M059J (cell line): ENCODE measurements at regions not wholly inside any gene's neighbourhood (a gene's known extent, or its start where the extent isn't known, plus 50 kb on each side); places are given as distances from the start of the nearest gene placed in this dataset.

Source experiments
- DNase-seq: peaks from one replicate; pipeline ENCODE4 v3.0.0-alpha.2; 2012; ENCODE audit warnings: low read depth

DNA sequence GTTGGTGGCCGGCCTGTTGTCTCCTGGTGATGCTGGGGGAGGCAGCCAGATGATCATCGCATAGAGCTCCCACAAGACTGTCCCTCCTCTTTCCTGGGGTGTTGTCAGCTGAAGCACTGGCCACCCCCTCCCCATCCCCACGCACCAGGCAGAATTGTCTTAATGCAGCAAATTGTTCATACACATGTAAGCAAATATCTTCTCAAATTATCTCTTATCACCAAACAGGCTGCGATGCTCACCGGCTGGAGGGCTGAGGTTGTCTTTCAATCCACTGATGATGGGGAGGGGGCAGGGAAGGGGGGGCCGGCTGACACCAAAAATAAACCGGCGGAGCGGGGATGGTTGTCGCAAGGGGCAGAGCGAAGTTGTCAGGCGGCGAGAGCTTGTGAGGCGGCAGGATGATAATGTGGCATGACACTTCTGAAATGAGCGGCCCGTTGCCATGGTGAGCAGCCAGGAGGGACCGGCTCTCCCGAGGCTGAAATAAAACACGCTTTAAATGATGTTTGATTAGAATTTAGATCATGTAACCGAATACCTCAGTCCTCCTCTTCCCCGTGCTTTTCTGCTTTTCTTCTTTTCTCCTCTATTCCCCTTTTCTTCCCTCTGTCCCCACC is 59.8 kb downstream of the MRM1 start:
- no peak for DNase-seq

DNA sequence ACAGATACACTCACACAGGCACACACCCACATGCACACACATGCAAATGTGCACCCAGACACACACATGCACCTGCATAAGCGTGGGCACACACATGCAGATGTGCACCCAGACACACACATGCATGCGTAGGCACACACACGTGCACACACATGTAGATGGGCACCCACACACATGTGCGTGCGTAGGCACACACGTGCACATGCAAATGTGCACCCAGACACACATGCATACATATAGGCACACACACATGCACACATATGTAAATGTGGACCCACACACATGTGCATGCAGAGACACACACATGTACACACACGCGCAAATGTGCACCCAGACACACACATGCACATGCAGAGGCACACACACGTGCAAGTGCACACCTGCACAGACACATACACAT is 60.3 kb downstream of the MRM1 start:
- DNase-seq = no peak

DNA sequence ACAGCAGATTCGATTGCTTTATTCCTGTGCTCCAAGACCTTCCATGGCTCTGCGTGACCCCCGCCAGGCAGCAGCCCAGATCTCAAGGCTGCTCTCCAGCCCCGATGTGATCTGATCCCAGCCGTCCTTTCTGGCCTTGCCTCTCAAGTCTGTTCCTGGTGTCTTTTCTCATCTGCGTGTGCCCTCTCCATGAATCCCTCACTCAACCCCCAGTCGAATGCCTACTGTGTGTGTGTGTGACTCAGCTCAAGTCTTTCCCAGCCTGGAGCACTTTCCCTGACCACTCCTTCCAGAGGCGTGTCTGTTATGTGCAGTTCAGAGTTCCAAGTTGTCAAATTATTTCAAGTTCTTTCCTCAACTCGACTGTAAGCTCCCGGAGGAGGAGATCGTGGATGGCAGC is 64.0 kb downstream of the MRM1 start:
- DNase-seq = peak; percentile 55

DNA sequence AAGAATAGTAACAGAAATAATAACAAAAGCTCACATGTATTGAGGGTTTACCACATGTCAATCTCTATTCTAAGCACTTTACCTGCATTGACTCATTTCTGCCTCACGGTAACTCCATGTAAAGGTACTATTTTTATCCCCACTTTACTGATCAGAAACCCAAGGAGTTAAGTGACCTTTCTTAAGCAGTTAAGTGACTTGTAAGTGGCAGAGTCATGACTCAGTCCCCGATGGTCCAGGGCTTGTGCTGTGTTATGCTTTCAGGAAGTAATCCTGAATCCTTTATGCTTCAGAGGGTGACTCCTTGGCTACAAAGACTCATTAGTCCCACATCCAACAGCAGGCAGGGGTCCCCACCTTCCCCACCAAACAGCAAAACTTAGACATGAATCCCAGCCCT is 66.5 kb downstream of the MRM1 start:
- DNase-seq = peak; percentile 24

DNA sequence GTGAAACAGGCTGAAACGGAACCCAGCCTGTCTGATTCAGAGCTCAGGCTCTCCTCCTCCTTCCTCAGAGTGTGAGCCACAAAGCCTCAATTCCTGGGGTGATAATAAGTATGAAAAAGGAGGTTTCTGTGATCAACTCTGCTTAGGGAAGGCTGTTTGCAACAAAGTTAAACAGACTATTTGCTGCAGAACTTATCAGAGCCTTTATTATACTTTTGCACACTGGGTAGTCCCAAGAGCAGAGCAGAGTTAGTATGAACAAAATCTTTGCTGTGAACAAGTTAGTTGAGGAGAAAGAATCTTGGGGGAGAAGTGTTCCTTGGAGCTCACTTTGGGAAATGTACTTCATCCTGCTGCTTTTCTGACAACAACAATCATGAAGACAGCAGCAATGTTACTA is 67.4 kb downstream of the MRM1 start:
- no peak for DNase-seq

DNA sequence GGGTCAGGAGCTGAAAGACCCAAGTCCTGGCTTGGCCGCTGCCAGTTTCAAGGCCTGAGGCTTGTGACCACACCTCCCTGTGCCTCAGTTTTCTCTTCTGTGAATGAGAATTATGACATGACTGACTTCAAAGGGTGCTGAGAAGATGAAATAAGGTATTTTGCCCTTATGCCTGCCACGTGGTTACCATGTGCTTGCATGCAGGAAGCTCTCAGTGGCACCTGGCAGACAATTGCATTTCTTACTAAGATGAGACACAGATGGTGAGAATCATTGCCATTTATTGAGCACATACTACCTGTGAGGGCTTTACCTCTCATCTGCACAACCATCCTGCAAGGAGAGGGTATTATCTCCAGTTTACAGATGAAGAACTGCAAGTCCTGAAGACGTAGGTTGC is 69.8 kb downstream of the MRM1 start:
- DNase-seq = no peak

DNA sequence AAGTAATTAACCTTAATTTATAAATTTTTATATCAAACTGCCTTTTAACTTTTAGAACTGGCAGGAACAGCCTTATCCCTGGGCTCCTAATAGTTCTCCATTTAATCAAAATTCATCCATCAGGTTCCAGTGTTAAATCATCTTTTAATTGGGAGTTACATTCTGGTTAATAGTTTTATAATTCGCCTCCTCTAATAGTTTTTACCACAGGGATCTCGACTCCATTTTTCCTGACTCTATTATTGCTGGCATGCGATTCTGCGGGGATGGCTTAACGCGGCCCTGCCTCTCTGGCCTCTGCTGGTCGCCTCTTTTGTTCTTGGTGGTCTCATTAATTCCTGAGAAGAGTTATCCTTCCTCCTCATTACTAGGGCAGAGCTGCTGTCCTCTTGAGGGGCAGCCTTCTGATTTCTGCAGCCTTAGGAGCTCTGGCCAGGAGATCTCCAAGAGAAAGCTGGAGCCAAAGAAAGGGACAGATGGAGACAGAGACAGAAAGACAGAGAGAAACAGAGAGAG is 71.1 kb downstream of the MRM1 start:
- no peak for DNase-seq

DNA sequence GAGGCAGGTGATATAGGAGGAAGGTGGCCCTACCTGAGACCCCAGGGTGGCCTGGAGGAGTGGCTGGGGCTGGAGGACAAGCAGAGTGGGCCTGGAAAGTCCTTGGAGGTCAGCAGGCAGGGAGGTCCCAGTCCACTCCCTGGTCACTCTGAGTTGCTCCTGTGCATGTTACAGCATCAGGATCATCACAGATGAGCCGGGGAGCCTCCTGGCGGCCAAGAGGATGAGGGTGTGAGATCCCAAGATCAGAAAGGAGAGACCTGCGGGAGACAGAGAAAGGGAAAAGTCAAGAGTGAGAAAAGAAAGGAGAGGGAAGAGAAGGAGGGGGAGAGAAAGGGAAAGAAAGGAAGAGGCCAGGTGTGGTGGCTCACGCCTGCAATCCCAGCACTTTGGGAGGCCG is 71.7 kb downstream of the MRM1 start:
- no peak for DNase-seq

DNA sequence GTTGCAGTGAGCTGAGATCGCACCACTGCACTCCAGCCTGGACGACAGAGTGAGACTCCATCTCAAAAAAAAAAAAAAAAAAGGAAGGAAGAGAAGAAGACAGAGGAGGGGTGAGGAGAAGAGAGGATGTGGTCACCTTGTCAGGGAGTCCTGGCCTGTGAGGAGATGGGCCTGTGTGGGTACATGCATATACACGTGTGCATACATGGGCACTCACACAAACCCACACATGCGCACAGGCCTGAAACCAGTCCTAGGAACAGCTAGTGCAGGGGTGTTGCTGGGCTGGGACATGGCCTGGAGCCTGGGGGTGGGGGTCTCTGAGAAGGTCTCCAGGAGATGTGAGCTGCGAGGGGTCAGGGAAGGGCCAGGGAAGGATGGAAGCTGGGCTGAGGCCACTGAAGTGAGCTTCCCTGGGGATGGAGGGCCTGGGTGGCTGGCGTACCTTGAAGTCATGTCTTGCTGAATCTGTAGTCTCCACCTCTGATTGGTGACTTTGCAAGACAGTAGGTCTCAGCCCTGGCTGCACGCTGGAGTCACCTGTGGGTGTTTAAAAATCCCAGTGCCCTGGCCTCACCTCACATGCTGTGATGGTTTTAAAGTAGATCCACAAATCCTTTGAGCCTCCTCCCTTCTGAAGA is 72.4 kb downstream of the MRM1 start:
- no peak for DNase-seq

DNA sequence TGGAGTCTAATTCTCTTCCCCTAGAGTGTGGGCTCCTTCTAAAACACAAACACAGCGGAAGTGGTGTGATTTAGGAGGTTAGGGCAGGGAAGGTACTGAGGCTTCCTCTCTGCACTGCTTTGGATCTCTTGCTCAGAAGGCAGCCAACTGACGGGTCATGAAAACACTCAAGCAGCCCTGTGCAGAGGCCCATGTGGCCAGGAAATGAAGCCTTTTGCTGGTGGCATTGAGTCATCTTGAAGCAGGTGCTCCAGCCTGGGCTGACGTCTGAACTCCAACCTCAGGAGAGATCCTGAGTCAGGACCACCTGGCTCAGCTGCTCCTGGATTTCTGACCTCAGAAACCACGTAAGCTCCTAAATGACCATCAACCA is 72.9 kb downstream of the MRM1 start:
- DNase-seq = peak; percentile 18

DNA sequence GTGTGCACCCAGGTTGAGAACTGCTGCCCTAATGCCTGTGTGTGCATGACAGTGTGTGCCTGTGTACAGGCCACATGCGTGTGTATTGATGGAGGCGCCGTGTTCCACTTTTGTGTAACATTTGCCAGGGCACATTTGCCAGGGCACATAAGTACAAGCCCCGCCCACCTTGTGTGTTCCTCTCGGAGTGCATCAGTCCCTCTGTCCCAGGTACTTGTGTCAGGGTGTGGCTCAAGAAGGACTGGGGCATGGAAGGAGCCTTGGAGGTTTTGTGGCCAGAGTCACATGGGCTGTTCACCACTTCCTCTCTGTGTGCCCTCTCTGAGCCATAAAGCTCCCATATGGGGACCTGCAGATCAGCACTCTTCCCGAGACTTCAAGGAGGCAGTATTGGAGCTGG is 73.9 kb downstream of the MRM1 start:
- no peak for DNase-seq

DNA sequence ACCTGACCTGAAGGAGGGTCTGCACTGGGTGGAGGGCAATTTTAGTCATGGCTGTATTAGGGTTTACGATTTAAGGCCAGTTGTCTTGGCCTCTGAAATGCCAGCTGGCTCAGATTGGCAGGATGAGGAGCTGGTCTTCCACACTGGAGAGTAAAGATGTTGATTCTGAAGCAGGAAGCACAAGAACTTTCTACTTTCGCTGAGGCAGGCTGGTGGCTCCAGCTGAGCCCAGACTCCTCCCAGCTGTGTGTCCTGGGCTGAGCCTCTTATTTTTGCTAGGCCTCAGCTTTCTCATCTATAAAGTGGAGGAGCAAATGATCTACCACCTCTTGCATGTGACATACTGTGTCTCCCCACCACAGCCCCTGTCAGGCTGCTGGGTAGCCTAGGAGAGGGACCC is 74.4 kb downstream of the MRM1 start:
- no peak for DNase-seq

DNA sequence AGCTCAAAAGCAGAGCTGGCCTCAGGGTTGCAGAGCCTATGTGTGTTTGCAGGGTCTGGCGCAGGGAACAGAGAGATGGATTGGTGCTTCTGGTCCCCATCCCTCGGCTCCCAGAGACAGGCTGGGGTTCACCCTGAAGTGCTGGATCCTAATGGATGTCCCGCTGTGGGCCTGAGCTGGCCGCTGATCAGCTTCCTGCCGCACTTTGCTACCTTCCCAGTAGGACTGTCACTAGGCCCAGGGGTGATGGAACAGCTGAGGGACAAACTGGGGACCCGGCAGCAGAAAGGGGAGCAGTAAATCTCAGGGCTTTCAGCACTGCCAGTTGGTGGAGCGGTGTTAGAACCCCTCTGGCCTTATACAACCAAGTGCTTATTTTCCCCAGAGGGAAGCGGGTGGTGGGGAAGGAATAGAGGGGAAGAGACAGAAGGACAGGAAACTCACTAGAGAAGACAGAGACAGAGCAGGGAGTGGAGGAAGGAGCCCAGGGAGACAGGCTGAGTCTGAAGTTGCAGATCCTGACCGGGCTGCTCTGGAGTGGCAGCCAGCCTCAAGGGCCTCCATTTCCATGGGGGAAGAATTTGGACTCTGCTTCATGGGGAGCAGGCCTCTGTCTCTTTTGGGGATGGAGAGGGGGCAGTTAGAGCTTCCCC is 78.6 kb downstream of the MRM1 start:
- DNase-seq = no peak

DNA sequence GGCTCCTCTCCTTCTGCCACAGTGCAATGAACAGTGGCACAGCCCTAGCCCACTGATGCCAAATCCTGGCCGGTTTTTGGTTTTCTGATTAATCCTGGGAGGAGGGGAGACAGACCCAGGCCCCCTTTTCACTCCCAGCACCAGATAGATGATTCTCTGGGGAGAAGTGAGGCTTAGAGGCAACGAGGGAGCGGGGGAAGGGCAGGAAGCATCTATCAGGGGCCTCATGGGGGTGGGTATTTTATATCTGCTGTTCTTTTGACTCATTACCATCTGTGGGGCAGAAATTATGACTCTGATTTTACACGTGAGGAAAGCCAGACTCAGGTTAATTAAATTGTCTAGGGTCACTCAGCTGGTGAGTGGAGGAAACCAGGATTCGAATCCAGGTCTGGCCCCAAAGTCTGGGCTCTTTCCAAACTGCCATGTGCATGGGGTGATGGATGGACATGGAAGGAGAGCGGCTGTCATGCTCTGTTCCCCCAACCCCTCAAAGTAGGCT is 79.4 kb downstream of the MRM1 start:
- no peak for DNase-seq

DNA sequence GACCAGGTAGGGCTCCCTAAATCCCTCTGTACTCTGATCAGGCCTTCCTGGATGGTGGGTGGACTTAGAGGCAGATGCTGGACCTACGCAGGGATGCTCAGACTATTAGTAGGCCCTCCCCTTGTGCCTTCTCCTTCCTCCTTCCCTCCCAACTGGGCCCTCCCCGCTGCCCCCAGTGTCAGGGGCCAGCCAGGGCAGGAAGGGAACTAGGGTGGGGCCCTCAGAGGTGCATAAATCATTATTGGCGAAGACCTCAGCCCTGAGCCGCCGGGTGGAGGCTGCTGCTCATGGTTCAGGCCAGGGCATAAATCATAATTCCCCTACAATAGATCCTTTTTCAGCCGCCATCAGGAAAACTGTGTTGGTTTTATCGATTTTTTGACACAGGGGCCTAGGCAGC is 81.4 kb downstream of the MRM1 start:
- no peak for DNase-seq

DNA sequence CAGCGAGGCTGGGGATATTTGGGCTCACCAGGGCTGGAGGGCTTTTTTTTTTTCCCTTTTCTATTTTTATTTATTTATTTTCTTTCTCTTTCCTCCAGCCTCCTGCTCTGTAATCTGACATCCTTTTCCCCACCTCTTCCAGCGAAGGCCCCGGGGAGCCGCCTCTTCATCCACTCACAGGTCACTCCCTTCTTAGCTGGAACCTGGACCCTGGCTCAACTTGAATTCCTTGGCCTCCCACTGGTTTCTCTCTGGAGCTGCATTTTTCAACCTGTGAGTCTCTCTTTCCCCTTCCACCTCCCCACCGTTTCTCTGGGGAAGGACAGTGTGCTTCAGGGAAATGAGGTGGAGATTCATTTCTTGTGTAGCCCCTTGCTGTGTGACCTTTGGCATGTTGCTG is 82.0 kb downstream of the MRM1 start:
- DNase-seq = no peak

DNA sequence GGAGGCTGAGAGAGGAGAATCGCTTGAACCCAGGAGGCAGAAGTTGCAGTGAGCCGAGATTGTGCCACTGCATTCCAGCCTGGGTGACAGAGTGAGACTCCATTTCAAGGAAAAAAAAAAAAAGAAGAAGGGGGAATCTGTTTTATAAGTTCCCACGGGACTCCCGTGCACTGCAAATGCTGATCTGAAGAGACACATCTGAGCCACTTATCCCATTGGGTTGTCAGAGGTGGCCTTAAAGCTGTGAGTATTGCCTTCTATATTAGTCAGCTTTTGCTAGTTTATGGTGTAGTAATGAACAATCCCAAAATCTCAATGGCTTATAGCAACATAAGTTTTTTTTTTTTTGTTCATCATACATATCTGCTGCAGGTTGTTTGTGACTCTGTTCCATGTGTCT is 82.8 kb downstream of the MRM1 start:
- no peak for DNase-seq

DNA sequence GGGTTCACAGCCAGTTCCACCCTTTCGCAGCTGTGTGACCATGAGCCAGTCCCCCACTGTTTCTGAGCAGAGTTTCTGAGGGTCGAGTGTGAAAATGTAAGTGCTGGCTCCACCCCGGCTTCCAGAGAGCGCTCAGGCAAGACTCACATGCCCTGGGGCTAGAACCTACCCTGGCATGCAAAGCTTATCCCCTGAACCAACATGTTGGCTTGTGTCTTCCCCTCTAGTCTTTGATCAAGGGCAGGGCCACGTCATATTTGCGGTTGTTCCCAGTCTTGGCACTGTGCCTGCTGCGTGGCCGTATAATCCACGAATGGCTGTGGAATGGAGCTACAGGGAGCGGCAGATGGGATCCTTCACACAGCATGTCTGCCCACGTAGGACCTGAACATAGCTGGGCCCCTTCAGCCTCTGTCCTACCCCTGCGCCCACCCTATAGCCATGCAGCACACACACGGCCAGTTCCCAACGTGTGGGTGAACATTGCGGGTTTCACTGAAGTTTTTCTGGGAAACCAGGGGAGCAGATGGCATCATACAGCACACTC is 84.8 kb downstream of the MRM1 start:
- DNase-seq = peak; percentile 67

DNA sequence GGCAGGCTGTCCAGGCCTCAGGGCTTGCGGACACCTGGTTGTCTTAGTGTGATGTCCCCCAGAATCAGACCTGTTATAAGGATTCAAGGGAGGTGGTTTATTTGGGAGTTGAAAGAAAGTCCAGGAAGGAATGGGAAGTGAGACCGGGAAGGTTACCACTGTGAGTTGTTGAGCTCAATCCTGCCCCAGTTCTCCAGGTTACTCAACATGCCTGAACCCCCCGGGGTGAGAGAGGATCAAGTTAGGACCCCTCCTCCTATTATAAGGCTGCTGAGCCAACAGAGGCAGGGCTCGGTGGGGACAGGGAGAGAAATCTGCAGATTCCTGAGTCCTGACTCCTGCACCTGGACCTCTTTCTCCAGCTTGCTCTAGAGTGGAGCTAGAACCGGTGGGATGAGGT is 86.4 kb downstream of the MRM1 start:
- DNase-seq = no peak

DNA sequence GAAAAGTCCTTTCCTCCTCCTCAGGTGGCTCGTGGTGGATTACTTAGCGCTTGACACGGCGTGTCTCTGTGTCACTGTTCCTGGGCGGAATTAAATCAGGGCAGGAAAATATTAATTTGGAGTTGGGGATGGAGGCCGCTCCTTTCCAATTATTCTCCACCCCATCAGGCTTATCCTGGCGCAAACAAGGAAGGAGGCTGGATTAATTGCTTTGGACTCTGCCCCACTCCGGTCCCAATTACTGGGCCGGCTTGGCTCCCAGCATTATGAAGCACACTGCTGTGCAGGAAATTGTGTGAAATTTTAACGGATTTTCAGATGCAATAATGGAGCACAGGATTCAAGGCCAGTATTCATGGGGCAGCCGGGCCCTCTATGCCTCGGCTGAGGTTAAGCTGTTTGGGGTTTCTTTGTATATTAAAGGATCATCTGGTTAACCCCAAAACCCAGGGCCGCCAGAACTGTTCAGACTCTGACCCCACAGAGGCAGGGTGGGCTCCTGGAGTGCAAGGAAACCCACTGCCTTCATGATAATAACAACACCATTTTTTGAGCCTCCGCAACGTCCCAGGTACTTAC is 87.8 kb downstream of the MRM1 start:
- no peak for DNase-seq

DNA sequence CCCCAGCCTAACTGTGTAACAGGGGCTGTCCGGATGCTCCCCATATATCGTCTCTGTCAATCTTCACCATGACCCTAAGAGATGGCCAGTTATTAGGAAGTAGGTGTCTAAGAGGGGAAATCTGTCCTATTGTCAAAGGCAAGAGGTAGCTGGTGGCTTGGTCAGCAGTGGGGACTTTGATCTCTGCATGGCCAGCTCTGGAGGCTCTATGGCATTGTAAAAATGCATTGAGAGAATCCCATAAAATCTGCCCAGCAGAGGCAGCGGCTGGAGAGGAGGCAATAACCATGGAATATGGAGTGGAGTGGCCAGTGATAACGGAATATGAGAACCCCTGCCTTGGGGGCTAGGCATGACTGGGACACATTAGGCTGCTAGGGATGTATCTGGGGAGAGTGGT is 88.8 kb downstream of the MRM1 start:
- DNase-seq = no peak

DNA sequence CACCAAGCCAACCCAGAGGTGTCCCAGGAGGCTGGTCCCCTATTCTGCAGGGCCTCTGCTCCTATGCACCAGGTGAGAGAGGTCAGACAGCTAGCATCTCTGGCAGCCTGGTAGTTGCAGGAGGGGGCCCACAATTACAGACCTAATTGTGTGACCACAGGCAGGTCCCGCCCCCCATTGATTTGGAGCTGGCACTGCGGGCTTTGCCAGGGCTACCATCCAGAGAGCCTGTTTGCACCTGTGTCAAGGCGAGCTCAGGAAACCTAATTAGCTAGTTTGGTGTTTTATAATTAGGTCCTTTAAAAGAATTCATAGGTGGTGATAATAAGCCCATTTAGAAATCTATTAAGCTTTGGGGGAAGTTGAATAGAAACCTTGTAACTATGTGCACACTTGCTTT is 90.2 kb downstream of the MRM1 start:
- DNase-seq = no peak

DNA sequence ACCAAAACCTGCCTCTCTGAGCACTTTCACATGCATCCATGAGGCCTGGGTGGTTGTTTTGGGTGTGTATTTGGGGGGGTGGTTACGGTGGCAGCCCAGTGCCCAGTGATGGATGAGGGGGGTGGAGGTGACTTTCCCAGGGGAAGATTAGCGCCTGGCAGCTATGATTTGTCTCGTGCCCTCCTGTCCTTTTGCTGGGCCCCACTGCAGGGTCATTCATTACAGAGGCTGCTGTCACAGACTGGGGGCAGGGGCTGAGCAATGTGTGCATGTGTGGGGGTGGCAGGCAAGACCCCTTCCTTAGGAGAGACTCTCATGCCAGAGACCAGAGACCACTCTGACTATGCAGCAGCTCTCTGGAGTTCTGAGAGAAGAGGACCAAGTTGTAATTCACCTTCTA is 93.7 kb downstream of the MRM1 start:
- DNase-seq = no peak
